ENCODE measurements at regions not wholly inside any gene's neighbourhood (a gene's known extent, or its start where the extent isn't known, plus 50 kb on each side); places are given as distances from the start of the nearest gene placed in this dataset.

GRCh38 chr12:98058838-98059237 is 456.6 kb upstream of the TMPO start:
- no peak for TF ChIP-seq CTCF (conservative IDR thresholded peaks at IDR 0.05; ENCODE audit: low read length)
- H3K4me3 ChIP-seq (ENCODE audit: low read length), result no peak overlapping the region
- no peak for DNase-seq (ENCODE audit: low read depth)

GRCh38 chr12:98059659-98060343 is 455.6 kb upstream of the TMPO start:
- H3K4me3 ChIP-seq (ENCODE audit: low read length), result no peak overlapping the region
- no peak for DNase-seq (ENCODE audit: low read depth)
- TF ChIP-seq CTCF (conservative IDR thresholded peaks at IDR 0.05; ENCODE audit: low read length), result no peak

- no peak for DNase-seq (ENCODE audit: low read depth)
- TF ChIP-seq CTCF (conservative IDR thresholded peaks at IDR 0.05; ENCODE audit: low read length), result no peak
- no peak overlapping the region for H3K4me3 ChIP-seq (ENCODE audit: low read length)
Observed at GRCh38 chr12:98060411-98060810, 455.0 kb upstream of the TMPO start.

GRCh38 chr12:98062464-98063245 is 452.7 kb upstream of the TMPO start:
- DNase-seq (ENCODE audit: low read depth), result no peak
- no peak for TF ChIP-seq CTCF (conservative IDR thresholded peaks at IDR 0.05; ENCODE audit: low read length)
- no peak overlapping the region for H3K4me3 ChIP-seq (ENCODE audit: low read length)

- TF ChIP-seq CTCF (conservative IDR thresholded peaks at IDR 0.05; ENCODE audit: low read length), result no peak
- DNase-seq (ENCODE audit: low read depth), result no peak
- no peak overlapping the region for H3K4me3 ChIP-seq (ENCODE audit: low read length)
Observed at GRCh38 chr12:98064501-98064900, 450.9 kb upstream of the TMPO start.

GRCh38 chr12:98067795-98068194 is 447.6 kb upstream of the TMPO start:
- TF ChIP-seq CTCF (conservative IDR thresholded peaks at IDR 0.05; ENCODE audit: low read length), result no peak
- no peak overlapping the region for H3K4me3 ChIP-seq (ENCODE audit: low read length)
- no peak for DNase-seq (ENCODE audit: low read depth)

- TF ChIP-seq CTCF (conservative IDR thresholded peaks at IDR 0.05; ENCODE audit: low read length), result no peak
- no peak overlapping the region for H3K4me3 ChIP-seq (ENCODE audit: low read length)
- no peak for DNase-seq (ENCODE audit: low read depth)
Observed at GRCh38 chr12:98073610-98074009, 441.8 kb upstream of the TMPO start.

All from AG10803 (cell line).